ENCODE measurements at regions not wholly inside any gene's neighbourhood (a gene's known extent, or its start where the extent isn't known, plus 50 kb on each side); places are given as distances from the start of the nearest gene placed in this dataset.

DNA sequence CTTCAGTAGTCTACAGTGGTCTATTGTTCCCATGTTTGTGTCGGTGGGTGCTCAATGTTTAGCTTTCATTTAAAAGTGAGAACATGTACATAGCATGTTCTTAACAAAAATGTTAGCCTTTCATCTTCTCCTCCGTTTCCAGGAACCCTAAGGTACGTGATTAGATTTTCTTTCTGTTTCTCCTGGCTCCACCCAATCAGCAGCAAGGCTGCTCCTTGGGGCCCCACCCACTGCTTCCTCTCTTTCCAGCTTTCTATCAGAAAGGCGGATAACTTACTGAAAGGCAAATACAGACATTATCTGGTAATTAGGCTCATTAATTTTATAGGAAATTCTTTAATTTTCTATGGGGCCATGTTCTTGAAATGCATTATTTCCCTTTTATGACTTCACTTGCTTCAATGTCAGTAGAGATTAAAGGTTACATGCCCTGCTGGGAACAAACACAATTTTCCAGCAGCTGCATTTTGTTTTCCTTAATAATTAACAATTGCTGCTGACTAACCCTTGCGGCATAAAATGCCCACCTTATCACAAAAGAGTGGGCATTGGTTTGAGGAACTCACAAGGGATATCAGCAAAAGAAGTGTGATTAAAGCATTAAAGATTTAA is 324.9 kb upstream of the SNX7 start:
- DNase-seq, result no peak
- TF ChIP-seq CTCF (IDR thresholded peaks at IDR 0.05; ENCODE audit: borderline replicate concordance), result no peak

GRCh38 chr1:98333936-98334335 is 327.6 kb upstream of the SNX7 start:
- Histone ChIP-seq H3K4me3 (no peak overlapping the region), H3K36me3 (no peaks in the 10 kb centered on the region), H3K4me1 (no peaks in the 10 kb centered on the region), H3K9me3 (replicated peaks) (no peaks in the 10 kb centered on the region), H3K27ac (replicated peaks) (no peak overlapping the region), H3K27me3 (ENCODE audit: low read depth) (no peaks in the 10 kb centered on the region)
- DNase-seq, result no peak
- TF ChIP-seq CTCF (IDR thresholded peaks at IDR 0.05; ENCODE audit: borderline replicate concordance), result no peak
- intact Hi-C loops (cut with micrococcal nuclease), result no loop called here

More for the DNA sequence above, 324.9 kb upstream of the SNX7 start:
- intact Hi-C loops (cut with micrococcal nuclease), result no loop called here
- no peaks in the 10 kb centered on the region for H3K27me3 ChIP-seq (ENCODE audit: low read depth)
- H3K27ac ChIP-seq (replicated peaks), result no peak overlapping the region
- H3K4me3 ChIP-seq, result no peak overlapping the region
- no peaks in the 10 kb centered on the region for H3K4me1 ChIP-seq
- no peaks in the 10 kb centered on the region for H3K36me3 ChIP-seq
- no peaks in the 10 kb centered on the region for H3K9me3 ChIP-seq (replicated peaks)

GRCh38 chr1:98333406-98333805 is 328.1 kb upstream of the SNX7 start:
- Histone ChIP-seq H3K9me3 (replicated peaks) (no peaks in the 10 kb centered on the region), H3K4me3 (no peak overlapping the region), H3K36me3 (no peaks in the 10 kb centered on the region), H3K27me3 (ENCODE audit: low read depth) (no peaks in the 10 kb centered on the region), H3K4me1 (no peaks in the 10 kb centered on the region), H3K27ac (replicated peaks) (no peak overlapping the region)
- DNase-seq, result no peak
- TF ChIP-seq CTCF (IDR thresholded peaks at IDR 0.05; ENCODE audit: borderline replicate concordance), result no peak
- intact Hi-C loops (cut with micrococcal nuclease), result no loop called here

- Histone ChIP-seq H3K36me3 (no peaks in the 10 kb centered on the region), H3K27ac (replicated peaks) (no peak overlapping the region), H3K9me3 (replicated peaks) (no peaks in the 10 kb centered on the region), H3K4me1 (peaks cover 2% of the 10 kb centered on the region), H3K27me3 (ENCODE audit: low read depth) (no peaks in the 10 kb centered on the region), H3K4me3 (no peak overlapping the region)
- no peak for DNase-seq
- no peak for TF ChIP-seq CTCF (IDR thresholded peaks at IDR 0.05; ENCODE audit: borderline replicate concordance)
- intact Hi-C loops (cut with micrococcal nuclease), result no loop called here
These were observed 329.7 kb upstream of the SNX7 start for GRCh38 chr1:98331718-98332311.

GRCh38 chr1:98331243-98331642 is 330.3 kb upstream of the SNX7 start:
- no peaks in the 10 kb centered on the region for H3K36me3 ChIP-seq
- H3K4me3 ChIP-seq, result no peak overlapping the region
- H3K4me1 ChIP-seq, result peaks cover 4% of the 10 kb centered on the region
- H3K27me3 ChIP-seq (ENCODE audit: low read depth), result no peaks in the 10 kb centered on the region
- intact Hi-C loops (cut with micrococcal nuclease), result no loop called here
- no peak for DNase-seq
- TF ChIP-seq CTCF (IDR thresholded peaks at IDR 0.05; ENCODE audit: borderline replicate concordance), result no peak
- no peak overlapping the region for H3K27ac ChIP-seq (replicated peaks)
- no peaks in the 10 kb centered on the region for H3K9me3 ChIP-seq (replicated peaks)

All from left ventricle myocardium inferior (tissue), 1 donor.